Mammary epithelial cell (primary cell): ENCODE measurements at regions not wholly inside any gene's neighbourhood (a gene's known extent, or its start where the extent isn't known, plus 50 kb on each side); places are given as distances from the start of the nearest gene placed in this dataset.

Experiments
- CTCF ChIP-seq, 2 donors: IDR thresholded peaks in 1 of 2; conservative IDR thresholded peaks in 1 of 2; 2 replicates each; pipeline ENCODE4 v1.5.1; 2011 to 2012; ENCODE audit warnings: inconsistent platforms in 2 of 2, low read length in 2 of 2, mild to moderate bottlenecking in 2 of 2, control low read depth in 1 of 2, low read depth in 1 of 2; ENCODE audit not compliant: insufficient read depth in 1 of 2; ENCODE audit errors: extremely low read depth in 1 of 2
- EZH2 ChIP-seq: IDR thresholded peaks from 2 replicates; pipeline ENCODE4 v1.6.1; 2012; ENCODE audit warnings: low read length, inconsistent platforms, borderline replicate concordance

- TF ChIP-seq CTCF (conservative IDR thresholded peaks at IDR 0.05 in 1 of 2, IDR thresholded peaks at IDR 0.05 in 1 of 2; ENCODE audit: extremely low read depth in 1 of 2, insufficient read depth in 1 of 2, low read depth in 1 of 2, low read length in 2 of 2), result no peak
- TF ChIP-seq EZH2, result no peak
These were observed 195.1 kb downstream of the ZPLD1 start for GRCh38 chr3:102629943-102630342.
